Retinal pigment epithelial cell (primary cell): ENCODE measurements at regions not wholly inside any gene's neighbourhood (a gene's known extent, or its start where the extent isn't known, plus 50 kb on each side); places are given as distances from the start of the nearest gene placed in this dataset.
"Not testable (repeated sequence)": the region's sequence is repeated elsewhere in the genome, so short reads cannot be mapped to it uniquely, and the experiment has no call there.

Experiments
- DNase-seq: peaks from one replicate; pipeline ENCODE4 v3.0.0-alpha.2; 2010; ENCODE audit warnings: low read depth
- H3K4me3 ChIP-seq: 2 replicates; pipeline ENCODE4 v1.5.1; 2011; ENCODE audit warnings: mild to moderate bottlenecking, low read length, control low read depth, moderate library complexity
- TF ChIP-seq, protein P1 (sequence below): conservative IDR thresholded peaks from 2 replicates; pipeline ENCODE4 v1.5.1; 2011; ENCODE audit warnings: low read depth, low read length, control low read depth, inconsistent platforms

DNA sequence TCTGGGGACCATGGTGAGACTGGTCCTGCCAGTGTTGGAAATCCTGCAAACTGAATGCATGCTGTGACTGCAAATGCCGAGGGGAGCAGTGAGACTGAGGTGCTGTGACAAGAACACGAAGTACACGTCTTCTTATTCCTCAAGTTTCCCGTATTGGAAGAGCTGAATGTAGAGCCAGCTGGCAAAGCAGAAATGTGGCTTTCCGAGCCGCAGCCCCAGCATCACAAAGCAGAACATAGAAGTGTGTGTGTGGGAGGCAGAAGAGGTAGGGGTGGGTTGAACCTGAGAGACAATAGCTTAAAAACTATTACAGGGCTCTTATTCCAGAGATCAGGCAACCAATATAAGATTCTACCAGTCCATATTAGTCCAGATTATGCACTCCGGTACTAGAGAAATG is 98.8 kb downstream of the CARTPT start:
- TF ChIP-seq, protein P1, sequence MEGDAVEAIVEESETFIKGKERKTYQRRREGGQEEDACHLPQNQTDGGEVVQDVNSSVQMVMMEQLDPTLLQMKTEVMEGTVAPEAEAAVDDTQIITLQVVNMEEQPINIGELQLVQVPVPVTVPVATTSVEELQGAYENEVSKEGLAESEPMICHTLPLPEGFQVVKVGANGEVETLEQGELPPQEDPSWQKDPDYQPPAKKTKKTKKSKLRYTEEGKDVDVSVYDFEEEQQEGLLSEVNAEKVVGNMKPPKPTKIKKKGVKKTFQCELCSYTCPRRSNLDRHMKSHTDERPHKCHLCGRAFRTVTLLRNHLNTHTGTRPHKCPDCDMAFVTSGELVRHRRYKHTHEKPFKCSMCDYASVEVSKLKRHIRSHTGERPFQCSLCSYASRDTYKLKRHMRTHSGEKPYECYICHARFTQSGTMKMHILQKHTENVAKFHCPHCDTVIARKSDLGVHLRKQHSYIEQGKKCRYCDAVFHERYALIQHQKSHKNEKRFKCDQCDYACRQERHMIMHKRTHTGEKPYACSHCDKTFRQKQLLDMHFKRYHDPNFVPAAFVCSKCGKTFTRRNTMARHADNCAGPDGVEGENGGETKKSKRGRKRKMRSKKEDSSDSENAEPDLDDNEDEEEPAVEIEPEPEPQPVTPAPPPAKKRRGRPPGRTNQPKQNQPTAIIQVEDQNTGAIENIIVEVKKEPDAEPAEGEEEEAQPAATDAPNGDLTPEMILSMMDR = no peak

DNA sequence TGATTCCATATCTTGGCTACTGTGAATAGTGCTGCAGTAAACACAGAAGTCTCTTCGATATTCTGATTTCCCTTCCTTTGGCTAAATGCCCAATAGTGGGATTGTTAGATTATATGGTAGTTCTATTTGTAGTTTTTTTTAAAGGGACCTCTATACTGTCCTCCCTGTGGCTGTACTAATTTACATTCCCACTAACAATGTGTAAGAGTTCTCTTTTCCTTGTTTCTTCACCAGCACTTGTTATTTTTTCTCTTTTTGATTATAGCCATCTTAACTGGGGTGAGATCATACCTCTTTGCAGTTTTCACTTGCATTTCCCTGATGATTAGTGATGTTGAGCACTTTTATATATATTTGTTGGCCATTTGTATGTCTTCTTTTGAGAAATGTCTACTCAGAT is 102.0 kb downstream of the CARTPT start:
- H3K4me3 ChIP-seq = no peak overlapping the region
- TF ChIP-seq, protein P1 = no peak
- no peak for DNase-seq

More for the DNA sequence above, 98.8 kb downstream of the CARTPT start:
- no peak for DNase-seq
- H3K4me3 ChIP-seq = no peak overlapping the region

DNA sequence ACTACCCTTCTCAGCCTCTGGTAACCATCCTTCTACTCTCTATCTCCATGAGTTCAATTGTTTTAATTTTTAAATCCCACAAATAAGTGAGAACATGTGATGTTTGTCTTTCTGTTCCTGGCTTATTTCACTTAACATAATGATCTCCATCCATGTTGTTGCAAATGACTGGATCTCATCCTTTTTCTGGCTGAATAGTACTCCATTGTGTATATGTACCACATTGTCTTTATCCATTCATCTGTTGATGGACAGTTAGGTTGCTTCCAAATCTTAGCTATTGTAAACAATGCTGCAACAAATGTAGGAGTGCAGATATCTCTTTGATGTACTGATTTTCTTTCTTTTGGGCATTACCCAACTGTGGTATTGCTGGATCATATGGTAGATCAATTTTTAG is 103.0 kb downstream of the CARTPT start:
- not testable (repeated sequence) for H3K4me3 ChIP-seq, DNase-seq

DNA sequence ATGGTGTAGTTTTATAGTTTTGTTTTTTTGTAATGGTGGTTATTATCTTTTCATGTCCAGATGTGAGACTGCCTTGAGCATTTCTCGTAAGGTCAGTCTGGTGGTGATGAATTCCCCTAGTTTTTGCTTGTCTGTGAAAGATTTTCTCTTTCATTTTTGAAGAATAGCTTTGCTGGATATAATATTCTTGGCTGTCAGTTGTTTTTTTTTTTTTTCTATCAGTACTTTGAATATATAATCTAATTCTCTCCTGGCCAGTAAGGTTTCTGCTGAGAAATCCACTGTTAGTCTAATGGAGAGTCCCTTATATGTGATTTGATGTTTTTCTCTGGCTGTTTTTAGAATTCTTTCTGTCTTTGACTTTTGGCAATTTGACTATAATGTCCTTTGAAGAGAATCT is 106.9 kb downstream of the CARTPT start:
- no peak for DNase-seq
- H3K4me3 ChIP-seq = no peak overlapping the region
- TF ChIP-seq, protein P1 = no peak

DNA sequence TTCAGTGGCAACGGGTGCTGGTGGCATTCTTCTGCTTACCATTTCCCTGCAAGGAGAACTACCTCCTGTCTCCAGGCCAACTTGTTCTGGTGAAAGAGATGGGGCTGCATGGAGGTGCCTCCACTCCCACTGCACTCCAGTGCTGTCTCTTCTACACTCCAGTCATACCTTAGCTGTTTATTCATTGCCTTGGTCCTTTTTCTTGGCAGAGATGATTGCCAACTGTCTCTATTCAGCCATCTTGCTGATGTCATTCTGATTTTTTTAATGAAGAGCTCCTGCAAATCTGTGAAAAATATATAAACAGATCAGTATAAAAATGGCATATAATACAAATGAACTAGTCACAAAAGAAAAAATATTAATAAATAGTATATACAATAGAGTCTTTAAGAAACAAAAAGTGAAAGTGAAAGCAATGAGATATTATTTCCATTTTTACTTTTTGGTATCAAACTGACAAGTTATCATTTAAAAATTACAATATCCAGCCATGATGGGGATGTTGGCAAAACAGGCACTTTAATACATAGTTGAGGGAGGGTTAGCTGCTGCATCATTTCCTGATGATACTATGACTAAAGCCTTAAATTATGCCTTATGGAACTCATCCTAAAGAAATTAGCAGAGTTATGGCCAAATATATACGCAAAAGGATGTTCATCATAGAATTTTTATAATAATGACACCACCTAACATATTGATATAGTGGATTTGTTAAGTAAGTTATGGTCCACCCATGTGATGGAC is 109.4 kb downstream of the CARTPT start:
- no peak for DNase-seq
- TF ChIP-seq, protein P1 = no peak

DNA sequence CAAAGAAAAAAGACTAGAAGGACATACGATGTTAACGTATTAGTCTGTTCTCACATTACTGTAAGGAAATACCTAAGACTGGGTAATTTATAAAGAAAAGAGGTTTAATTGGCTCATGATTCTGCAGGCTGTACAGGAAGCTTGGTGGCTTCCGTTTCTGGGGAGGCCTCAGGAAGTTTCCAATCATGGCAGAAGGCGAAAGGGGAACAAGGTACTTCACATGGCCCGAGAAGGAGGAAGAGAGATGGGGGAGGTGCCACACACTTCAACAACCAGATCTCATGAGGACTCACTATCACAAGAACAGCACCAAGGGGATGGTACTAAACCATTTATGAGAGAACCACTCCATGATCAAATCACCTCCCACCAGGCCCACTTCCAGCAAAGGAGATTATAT is 110.1 kb downstream of the CARTPT start:
- H3K4me3 ChIP-seq = no peak overlapping the region
- no peak for DNase-seq
- TF ChIP-seq, protein P1 = no peak

More for the DNA sequence above, 109.4 kb downstream of the CARTPT start:
- no peak overlapping the region for H3K4me3 ChIP-seq

DNA sequence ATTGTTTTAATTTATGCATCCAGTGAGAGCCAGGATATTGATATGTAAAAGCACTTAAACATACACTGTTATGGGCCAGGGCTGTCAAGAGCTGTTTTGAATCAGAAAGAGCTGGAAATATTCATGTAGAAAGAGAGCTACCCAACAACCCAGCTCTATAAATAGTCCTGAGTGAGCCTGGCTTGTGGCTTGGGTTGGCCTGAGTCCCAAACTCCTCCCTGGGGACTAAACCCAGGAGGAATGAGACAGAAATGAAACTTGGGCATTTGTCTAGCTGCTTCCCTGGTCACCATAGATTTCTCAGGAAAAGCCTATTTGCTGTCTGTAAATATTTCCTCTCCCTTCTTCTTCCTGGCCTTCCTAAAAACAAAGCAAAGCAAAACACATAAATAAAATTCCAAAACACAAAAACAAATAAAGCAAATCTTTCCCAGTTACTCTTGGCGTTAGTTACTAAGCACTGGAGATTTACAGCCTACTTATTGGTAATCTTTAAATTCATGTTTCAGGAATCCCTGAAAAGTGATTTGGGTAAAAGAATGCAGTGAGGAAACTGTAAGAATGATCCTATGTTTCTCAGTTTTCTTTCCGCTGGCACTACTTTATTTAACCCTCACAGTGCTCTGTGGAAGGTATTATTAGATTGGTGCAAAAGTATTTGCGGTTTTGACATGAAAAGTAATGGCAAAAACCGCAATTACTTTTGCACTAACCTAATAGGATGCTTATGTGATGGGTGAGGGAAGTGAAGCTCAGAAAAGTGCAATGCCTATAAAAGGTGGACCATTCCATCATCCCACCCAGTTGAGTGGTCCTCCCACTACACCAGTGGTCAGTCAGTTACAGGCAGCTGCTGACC is 111.8 kb downstream of the CARTPT start:
- TF ChIP-seq, protein P1 = no peak
- H3K4me3 ChIP-seq = peak overlapping the region; percentile 10

More for the DNA sequence above, 111.8 kb downstream of the CARTPT start:
- peak; percentile 80 for DNase-seq
